IMR-90 (cell line): ENCODE measurements at regions not wholly inside any gene's neighbourhood (a gene's known extent, or its start where the extent isn't known, plus 50 kb on each side); places are given as distances from the start of the nearest gene placed in this dataset.

Source experiments
- FOS ChIP-seq: fragments of 150-350 bp; IDR thresholded peaks from 2 replicates; pipeline ENCODE4 v1.6.1; 2016; ENCODE audit warnings: low read depth, low read length
- RFX5 ChIP-seq: IDR thresholded peaks from 2 replicates; pipeline ENCODE4 v1.8.0; 2012; ENCODE audit warnings: low read depth, mild to moderate bottlenecking, low read length, moderate library complexity
- TF ChIP-seq, protein P1 (sequence below): conservative IDR thresholded peaks from 2 replicates; pipeline ENCODE4 v1.5.1; 2012; ENCODE audit warnings: mild to moderate bottlenecking, low read depth, low read length, improper control_type of control experiment

GRCh38 chr21:31426235-31426797, 82.3 kb upstream of the TIAM1 start:
- TF ChIP-seq, protein P1, sequence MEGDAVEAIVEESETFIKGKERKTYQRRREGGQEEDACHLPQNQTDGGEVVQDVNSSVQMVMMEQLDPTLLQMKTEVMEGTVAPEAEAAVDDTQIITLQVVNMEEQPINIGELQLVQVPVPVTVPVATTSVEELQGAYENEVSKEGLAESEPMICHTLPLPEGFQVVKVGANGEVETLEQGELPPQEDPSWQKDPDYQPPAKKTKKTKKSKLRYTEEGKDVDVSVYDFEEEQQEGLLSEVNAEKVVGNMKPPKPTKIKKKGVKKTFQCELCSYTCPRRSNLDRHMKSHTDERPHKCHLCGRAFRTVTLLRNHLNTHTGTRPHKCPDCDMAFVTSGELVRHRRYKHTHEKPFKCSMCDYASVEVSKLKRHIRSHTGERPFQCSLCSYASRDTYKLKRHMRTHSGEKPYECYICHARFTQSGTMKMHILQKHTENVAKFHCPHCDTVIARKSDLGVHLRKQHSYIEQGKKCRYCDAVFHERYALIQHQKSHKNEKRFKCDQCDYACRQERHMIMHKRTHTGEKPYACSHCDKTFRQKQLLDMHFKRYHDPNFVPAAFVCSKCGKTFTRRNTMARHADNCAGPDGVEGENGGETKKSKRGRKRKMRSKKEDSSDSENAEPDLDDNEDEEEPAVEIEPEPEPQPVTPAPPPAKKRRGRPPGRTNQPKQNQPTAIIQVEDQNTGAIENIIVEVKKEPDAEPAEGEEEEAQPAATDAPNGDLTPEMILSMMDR: no peak
- TF ChIP-seq RFX5 (no peak), FOS (no peak)
